HG03175 (cell line): ENCODE measurements at regions not wholly inside any gene's neighbourhood (a gene's known extent, or its start where the extent isn't known, plus 50 kb on each side); places are given as distances from the start of the nearest gene placed in this dataset.
A peak's percentile ranks its signal among the peaks of the same experiment; 100 is the strongest.
"Not testable (repeated sequence)": the region's sequence is repeated elsewhere in the genome, so short reads cannot be mapped to it uniquely, and the experiment has no call there.

ENCODE experiments used
- ATAC-seq: cut with Tn5 transposase; IDR thresholded peaks from one replicate; pipeline ENCODE4 v1.9.1; 2021; ENCODE audit warnings: mild to moderate bottlenecking, moderate library complexity; ENCODE audit not compliant: unreplicated experiment

GRCh38 chr4:84028340-84028739 lies 470.8 kb downstream of the NKX6-1 start:
- ATAC-seq: no peak

DNA sequence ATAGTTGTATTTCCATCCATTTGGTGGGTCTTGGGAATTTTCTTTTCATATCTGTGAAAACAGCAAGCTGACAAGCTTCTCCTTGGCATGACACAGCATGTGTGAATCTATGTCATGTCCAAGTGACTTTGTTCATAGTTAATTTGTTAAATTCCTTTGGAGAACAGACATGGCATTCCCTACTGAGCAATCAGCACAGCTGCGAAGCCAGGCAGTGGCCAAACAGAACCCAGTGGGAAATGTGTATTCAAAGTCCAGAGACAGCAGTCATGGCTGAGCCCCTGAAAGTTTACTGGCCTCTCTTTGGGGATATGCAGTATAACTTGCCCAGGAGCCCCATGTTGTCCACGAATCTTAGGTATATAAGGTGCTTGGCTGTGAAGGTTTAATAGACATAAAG lies 474.7 kb downstream of the NKX6-1 start:
- no peak for ATAC-seq

- no peak for ATAC-seq
Measured at GRCh38 chr4:84022564-84022963, 476.5 kb downstream of the NKX6-1 start.

DNA sequence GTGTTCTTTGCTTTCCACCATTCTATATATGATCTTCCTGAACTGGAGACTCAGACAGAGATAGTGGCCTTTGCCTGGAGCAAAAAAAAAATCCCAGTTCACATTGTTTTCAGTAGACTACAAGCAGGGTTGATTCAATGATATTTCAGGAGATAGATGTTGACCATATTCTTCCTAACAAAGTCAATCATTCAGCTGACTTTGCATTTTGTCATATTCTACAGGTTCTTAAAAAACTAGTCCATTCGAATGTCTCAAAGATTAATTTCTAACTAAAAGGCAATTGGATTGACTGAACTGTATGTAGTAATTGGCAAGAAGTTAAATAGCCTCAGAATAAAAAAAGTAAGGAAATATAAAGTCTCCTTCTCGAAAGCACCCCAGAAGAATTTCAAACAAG lies 479.5 kb downstream of the NKX6-1 start:
- no peak for ATAC-seq

- ATAC-seq: no peak
Measured at GRCh38 chr4:84003046-84003445, 467.1 kb downstream of the GPAT3 start.

- ATAC-seq: no peak
Measured at GRCh38 chr4:84001876-84002569, 466.1 kb downstream of the GPAT3 start.

- no peak for ATAC-seq
Measured at GRCh38 chr4:83996254-83996653, 460.3 kb downstream of the GPAT3 start.

DNA sequence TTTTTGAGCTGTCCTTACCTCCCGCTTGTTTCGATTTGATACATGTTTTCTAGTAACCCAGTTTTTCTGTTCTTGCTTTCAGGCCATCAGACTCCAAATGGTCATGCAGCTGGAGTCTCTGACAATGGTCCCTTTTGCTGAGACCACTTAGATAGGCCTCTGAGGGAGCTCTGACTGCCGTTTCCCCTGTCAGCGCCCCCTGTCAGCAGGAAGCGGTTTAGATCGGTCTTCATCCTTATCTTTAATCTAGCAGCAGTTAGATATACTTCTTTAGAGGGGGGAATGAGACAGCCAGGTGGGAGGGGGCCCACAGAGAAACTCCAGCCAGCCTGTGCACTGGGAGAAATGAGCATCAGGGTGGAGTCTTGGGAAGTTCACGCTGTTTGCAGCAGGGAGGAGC lies 457.9 kb downstream of the GPAT3 start:
- ATAC-seq: peak; percentile 41

GRCh38 chr4:83989835-83990234 lies 453.9 kb downstream of the GPAT3 start:
- ATAC-seq: no peak

DNA sequence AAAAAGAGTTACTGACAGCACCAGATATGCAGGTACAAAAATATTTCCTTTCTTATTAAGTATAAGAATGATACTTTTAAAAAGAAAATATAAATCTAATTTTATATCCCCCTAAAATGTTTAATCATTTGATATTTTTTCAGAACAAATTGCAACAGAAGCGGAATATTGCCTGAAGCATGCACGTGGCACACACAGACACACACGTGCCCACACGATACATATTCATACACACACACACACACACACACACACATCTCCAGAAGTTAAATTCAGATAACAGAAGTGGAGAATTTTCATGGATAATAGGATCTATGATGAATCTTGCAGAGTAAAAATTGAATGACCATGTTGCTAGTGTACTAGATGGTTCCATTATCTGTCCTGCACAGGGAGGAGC lies 445.2 kb downstream of the GPAT3 start:
- no peak for ATAC-seq

- no peak for ATAC-seq
Measured at GRCh38 chr4:83979773-83980172, 443.9 kb downstream of the GPAT3 start.

DNA sequence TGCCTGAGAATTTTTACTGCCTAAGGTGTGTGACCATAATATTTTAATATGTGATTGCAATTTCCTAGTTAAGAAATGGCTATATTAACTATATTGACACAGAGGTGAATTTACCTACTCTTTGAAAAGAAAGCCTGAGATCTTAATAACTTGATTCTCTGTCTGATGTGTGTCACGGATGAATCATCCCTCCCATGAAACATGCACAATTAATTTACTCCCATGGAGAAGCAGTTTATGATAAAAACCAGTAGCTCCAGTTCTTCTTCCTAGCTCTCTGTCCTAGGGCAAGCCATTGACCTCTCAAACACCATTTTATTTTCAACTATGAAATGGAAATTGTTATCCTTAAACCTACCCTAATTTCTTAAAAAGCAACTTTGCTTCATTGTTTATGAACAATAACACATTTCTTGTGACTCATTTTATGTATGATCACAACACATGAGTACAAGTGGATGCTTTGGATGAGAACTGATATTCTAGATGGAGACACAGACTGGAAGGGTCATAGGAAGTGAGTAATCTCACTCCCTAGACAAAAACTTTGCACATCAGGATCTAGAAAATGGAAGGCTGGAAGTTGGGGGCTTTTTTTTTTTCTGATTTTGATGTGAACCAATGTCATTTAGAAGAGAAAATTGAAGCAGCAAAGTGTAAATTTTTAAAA lies 438.3 kb downstream of the GPAT3 start:
- no peak for ATAC-seq

- no peak for ATAC-seq
Measured at GRCh38 chr4:83964996-83965541, 429.2 kb downstream of the GPAT3 start.

- no peak for ATAC-seq
Measured at GRCh38 chr4:83962492-83962891, 426.6 kb downstream of the GPAT3 start.

GRCh38 chr4:83961575-83961974 lies 425.7 kb downstream of the GPAT3 start:
- no peak for ATAC-seq

- no peak for ATAC-seq
Measured at GRCh38 chr4:83959160-83959559, 423.3 kb downstream of the GPAT3 start.

DNA sequence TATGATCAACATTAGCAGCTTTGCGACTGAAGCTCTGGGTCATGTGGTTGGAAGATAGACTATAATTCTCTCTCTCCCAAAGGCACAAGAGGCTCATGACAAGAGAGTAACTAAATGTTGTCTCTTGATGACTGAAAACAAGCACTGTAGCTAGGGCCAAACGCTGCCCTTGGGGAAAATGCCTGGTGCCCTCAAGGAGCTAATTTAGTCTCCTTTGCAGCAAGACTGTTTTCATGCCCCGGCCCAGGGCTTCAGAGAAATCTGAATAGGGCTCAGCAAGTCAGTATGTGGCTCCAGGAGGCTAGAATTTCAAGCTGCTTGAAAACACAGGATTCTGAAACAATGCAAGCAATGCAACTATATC lies 411.9 kb downstream of the GPAT3 start:
- ATAC-seq: no peak

DNA sequence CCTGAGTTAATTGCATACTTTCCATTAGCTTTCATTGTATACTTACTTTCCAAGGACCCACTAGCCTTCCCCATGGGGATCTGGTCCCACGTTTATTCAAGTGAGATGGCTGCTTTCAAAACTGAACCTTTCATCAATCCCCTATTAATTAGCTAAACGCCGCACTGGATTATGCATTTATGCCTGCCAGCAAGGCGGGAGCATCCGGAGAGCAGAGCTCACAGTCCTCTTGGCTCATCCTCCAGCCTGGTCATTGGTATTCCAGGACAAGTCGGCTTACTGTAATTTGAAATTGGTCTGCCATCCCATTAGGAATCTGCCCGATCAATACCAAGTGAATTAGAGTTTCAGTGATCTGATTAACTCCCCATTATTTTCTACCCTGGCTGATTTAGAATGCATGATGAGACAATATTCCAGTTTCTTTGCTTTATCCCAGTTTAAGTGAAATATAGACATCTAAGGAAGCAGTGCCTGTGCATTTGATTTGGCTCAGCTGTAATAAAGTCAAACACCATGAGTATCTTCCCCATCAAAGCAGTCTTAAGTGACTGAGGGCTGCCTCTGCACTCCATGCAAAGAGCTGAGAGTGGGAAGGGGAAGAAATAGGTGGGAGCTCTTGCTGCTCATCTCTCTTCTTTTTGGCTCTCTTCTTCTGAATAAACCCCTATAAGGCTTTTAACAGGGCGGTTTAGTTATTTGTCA lies 411.4 kb downstream of the GPAT3 start:
- no peak for ATAC-seq

GRCh38 chr4:83943691-83944090 lies 407.8 kb downstream of the GPAT3 start:
- not testable (repeated sequence) for ATAC-seq

DNA sequence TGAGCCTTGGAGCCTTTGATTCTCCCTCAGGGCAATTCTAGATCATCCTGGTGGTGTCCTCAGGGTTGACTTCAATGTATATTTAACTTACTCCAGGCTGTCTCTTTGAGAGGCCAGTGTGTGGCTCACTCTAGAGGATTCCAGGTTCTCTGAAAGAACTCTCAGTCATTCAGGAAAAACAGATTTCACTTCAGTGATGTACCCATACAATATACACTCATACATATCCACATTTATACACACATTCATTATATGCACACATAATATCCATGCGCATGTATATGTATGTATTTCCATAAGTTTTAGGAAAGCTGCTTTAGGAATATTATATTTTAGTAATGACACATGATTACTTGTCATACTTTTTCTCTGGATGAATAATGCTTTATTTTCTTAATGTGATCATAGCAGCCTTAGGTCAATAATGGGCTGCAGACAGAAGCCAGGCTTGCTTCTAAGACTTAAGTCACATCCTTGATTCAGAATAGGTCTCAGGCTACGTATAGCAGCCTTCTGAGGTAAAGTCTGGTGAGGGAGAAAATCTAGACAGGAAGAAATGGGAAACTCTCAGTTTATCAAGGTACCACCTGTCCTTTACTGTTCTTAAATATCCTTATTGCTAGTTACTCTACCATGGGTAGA lies 397.0 kb downstream of the GPAT3 start:
- ATAC-seq: no peak

- no peak for ATAC-seq
Measured at GRCh38 chr4:83931659-83932438, 395.9 kb downstream of the GPAT3 start.
